SKM-1 (cell line): ENCODE measurements at regions not wholly inside any gene's neighbourhood (a gene's known extent, or its start where the extent isn't known, plus 50 kb on each side); places are given as distances from the start of the nearest gene placed in this dataset.

ENCODE experiments used
- DNase-seq: peaks from one replicate; lab custom pipeline; 2025; ENCODE audit not compliant: unreplicated experiment; lab: John Stamatoyannopoulos, UW

- DNase-seq: no peak
These were observed 86.3 kb downstream of the KCNRG start for GRCh38 chr13:50101590-50101989.

- no peak for DNase-seq
These were observed 89.2 kb downstream of the KCNRG start for GRCh38 chr13:50104493-50104892.

DNA sequence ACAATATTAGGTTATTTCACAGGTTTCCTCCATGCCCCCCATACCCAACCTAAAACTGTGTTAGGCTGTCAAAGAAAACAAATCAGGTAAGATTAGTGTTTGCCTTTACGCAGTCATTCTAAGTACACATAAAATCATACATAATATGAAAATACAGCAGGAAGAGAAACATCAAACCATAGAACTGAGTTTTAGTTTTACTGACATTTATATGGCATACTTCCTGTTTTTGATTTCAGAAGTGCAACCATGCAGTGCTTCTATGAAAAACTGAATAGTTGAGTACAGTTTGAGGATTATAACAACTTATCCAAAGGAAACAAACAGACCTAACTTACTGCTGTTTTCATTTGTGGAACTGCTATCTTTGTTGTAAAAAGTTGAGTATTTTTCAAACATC is 91.3 kb downstream of the KCNRG start:
- no peak for DNase-seq

DNA sequence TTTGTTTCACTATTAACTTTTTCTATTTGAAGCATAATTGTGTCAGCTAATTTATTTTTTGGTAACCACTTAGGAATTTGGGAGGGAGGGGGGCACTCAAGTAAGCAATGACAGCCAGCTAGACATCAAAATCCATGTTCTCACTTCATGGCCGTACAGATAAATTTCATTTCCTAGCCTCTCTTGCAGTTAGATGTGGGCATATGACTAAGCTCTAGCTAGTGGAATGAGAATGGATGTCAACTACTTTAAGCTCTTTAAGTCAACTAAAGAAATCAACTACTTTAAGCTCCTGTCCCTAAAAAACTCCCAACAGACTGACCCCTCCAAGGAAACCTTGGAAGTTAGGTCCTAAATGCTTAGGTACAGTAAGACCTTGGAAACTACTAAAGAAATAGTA is 92.0 kb downstream of the KCNRG start:
- DNase-seq: no peak

GRCh38 chr13:50114961-50115360 is 99.7 kb downstream of the KCNRG start:
- no peak for DNase-seq

GRCh38 chr13:50115695-50116094 is 100.5 kb downstream of the KCNRG start:
- DNase-seq: no peak

DNA sequence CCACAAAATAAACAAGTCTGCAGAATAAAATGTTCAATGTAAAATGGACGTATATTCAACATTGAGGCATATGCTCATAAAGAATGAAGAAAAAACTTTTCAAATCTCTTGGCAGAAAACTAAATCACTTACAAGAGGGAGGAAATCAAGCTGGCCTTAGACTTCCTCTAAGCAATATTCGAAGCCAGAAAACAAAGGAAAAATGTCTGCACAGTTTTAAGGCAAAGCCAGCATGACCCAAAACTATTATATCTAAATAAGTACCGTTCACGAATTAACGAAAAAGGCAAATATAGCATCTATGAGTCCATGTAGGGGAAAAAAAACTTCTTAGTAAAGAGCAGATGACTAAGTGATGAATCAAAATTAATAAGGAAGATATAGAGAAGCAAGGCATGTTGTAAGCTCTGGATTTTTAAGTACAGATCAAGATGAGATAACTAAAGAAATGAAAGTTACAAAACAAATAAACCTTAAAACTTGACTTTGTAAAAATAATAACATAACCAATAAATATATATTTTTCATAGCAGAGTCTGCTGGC is 101.3 kb downstream of the KCNRG start:
- no peak for DNase-seq

- DNase-seq: no peak
These were observed 104.3 kb downstream of the KCNRG start for GRCh38 chr13:50119591-50119990.

DNA sequence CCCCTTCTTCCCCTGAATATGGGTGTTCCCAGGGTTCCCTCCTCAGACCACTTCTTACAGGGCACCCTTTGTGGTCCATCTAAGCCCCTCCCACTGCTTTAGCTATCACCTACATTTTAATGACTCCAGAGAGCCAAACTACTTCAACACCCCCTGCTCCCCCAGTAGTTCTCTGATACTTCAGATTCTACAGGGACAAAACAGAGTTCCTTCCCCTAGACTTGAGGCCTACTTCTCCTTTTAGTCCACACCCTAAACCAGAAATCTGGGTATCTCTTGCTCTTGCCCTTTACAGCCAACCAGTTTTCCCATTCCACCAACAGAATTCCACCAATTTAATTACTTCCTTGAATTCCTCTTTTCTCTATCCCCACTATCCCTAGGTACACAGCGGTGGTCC is 107.2 kb downstream of the KCNRG start:
- DNase-seq: peak; percentile 47

GRCh38 chr13:50123002-50123401 is 107.8 kb downstream of the KCNRG start:
- DNase-seq: no peak

DNA sequence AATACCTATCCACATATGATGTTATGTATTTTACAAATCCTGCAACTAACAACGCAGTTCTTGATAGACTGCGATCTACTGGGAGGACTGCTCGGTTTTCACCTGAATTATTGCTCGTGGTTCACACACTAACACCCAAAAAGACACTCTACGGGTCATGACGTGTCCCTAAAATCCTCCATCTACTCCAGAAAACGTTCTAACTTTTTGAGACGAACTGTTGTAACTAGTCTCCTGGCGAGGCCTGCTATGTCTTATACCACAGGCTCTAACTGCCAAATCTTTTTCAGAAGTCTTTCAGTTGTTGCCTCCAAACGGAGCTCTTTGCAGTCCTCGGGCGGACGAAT is 108.2 kb downstream of the KCNRG start:
- DNase-seq: no peak

DNA sequence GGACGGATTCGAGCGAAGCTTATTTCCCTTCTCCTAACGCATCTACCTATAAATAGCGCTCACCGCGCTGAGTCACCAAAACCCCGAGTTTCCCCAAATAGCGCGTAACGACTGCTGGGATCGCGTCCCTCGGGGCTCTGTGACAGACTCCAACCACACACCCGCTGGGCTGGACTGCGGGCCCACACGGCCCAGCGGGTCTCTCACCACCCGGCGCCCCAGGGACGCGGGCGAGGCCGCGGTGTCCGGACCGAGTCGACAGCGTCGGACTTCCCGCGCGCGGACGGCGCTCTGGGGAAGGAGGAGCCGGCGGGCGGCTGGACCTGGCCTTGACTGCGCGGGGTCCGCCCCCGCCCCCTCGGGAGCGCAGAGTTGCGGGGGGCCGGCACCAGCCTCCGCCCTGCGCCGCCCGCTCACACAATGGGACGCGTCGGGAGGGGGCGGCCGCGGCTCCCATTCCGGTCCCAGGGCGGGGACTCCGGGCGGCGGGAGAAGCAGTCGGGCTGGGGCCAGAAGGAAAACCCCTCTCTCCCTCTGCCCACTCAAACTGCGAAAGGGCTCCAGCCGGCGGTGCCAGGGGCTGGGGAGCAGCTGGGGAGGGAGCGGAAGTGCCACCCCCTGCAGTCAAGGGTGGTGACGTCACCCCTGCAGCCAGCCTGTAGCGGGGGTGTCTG is 108.8 kb downstream of the KCNRG start:
- peak; percentile 42 for DNase-seq

DNA sequence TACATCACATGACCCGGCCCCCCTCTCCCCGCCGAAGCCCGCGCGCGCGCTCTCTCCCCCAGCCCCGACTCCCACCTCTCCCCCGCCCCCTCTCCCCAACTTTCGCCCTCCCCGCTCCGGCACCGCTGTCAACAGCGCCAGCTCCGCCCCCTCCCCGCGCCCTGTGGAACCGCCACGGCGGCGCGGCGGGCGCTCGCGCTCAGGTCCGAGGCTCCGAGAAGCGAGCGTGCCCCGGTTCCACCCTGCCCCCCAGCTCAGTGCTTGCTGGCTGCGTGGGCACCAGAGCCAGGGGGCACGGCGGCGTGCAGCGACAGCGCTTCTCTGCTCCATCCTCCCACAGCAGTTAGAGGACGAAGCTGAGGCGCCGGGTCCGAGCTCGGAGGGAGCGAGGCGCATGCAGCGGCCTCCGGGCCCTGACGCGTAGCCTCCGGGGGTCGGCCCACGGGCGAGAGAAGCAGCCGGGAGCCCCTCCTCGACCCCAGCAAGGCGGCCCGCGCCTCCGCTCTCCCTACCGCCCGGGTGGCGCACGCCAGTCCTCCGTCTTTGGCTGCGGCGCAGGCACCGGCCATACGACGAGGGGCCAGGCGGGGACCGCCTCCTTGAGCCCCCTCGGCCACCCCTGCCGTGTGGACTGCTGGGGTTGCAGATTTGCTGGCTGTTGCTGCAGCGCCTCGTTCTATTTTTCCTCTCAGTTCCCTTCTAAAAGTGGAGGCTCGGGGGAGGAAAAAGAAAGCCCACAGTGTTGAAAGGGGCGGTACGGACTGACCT is 109.5 kb downstream of the KCNRG start:
- peak; percentile 86 for DNase-seq

- no peak for DNase-seq
These were observed 110.0 kb downstream of the KCNRG start for GRCh38 chr13:50125304-50125553.

DNA sequence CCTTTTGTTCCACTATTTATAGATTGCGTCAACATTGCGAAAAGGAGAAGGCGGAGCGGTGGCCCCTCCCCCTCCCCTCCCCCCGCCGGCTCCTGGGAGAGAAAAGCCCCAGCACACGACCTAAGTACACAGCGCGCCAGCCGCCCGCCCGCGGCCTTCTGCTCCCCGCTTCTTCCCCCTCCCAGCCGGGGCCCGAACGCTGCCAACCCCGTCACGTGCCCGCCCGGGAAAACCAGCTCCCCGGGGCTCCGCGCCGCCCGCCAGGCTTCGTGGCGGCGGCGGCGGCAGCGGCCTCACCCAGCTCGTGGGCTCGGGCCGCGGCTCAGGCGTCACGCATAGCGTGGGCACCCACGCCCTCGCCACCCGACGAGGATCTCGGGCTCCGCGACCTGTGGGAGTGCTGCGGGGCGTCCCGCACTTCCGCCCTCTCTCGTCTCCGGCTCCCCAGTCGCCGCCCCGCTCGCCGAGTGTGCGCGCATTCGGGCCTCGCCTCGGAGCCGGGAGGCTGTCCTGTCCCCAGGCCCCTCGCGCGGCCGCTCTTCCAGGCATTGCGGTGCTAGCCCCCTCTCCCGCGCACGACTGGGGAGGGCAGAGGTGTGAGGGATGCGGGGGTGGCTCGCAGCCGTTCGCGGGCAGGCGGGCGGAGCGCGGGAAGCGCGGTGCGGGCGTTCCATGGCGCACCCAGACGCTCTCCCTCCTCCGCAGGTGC is 110.5 kb downstream of the KCNRG start:
- DNase-seq: peak; percentile 94

DNA sequence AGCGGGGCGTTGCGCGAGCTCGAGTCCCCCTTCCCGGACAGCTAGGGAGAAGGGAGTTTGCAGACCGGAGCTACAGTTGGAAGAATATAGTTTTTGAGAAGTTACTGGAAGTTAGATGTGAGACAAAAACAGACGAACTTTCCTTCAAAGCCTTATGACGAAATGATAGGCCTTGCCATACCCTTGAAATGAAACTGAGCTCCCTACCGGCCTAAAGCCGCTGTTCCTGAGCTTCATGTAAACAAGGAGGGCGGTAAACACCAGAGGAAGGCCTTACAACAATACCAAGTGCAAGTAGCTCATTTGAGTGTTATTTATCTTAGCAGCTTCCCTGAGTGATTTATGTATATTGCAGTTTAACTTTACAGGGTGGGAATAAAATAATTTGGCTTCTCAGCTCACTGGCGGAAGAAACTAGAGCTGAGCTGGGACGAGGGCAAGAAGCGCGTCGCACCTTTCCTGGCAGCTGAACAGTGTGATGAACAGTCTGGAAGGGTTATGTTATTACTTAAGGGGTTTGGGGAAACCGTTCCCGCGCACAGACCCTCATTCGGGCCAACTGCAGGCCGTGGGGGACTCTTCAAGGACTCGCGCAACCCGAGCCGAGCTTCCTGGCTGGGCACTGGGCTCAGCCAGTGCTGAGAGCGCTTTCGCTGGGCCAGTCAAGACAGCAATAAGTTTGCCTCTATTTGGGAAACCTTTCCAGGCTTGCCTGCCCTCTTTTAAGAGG is 111.2 kb downstream of the KCNRG start:
- no peak for DNase-seq

DNA sequence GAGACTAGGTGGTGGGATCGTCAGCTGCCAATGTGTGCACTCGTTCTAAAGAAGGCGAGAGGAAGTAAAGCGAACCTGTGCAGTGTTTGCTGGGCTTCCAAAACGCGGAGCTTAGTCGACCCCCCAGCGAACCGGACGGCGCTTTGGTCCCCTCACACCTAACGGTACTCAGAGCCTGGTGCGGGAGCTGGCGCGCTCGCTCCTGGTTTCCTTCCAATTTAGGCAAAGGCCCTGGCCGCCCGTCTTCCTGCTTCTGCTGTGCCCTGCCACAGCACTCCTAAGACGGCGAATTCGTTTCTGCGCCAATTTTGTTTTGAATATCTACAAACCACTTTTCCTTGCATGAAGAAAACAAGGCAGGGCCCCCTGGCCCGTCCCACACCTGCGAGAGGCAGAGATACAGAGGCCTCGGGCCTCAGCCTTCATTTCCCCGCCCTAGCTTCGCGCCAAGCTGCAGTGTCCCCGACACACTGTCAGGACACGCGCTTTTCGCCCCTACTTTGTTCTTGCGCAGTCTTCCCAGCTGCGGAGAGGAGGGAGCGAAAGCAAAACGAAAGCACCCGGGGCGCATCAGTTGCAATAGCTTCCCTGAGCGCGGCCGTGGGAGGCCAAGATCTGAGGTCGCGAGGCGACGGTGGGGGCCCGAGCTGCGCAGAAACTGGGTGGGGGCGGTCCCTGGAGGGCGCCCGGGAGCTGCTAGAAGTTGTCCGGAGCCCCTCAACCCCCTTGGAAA is 111.9 kb downstream of the KCNRG start:
- DNase-seq: no peak

DNA sequence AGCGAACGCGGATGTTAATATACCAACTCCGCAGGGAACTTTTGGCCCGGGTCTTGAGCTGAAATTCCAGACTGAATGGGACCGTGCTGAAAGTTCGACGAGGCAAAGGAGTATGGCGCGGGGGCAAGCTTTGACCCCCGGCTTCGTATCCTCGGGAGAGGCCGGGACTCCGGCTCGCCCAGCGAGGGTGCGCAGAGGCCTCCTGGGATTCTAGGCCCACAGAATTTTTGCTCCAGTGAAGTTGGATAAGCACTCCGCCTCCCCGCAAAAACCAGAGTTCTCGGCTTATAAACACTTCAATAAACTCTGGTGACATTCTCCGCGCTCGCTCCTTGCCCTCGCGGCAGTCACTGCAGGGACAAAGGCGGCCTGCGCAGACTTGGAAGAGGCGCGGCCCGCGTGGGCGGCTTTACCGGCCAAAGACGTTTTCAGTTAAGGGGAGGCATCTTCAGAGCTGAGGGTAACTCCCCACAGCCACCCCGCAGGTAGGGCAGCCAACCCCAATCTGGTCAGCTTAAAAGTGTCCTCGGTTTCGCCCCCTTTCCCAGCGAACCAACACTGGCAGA is 112.6 kb downstream of the KCNRG start:
- no peak for DNase-seq

DNA sequence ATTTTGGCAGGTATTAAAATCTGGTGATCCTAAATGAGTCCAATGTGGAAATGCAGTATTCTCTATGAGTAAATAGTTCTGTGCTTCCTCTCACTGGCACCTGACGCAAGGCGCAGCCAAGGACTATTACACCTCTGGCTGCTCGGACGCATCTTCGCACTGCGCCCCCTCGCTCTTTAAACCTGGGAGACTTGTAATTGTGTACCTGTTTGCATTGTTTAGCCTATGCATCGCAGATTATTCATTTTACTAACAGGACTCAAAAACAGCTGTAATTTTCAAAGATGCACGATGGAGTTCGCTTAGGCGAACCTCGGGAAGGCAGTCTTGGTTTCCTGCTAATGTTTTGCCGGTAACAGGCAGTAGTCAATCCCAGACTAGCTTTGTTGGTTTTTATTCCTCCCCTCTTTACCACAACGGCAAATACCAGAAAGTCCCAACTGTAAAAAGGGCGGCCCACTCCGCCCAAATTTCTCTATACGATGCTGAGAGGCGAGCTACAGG is 113.2 kb downstream of the KCNRG start:
- no peak for DNase-seq

DNA sequence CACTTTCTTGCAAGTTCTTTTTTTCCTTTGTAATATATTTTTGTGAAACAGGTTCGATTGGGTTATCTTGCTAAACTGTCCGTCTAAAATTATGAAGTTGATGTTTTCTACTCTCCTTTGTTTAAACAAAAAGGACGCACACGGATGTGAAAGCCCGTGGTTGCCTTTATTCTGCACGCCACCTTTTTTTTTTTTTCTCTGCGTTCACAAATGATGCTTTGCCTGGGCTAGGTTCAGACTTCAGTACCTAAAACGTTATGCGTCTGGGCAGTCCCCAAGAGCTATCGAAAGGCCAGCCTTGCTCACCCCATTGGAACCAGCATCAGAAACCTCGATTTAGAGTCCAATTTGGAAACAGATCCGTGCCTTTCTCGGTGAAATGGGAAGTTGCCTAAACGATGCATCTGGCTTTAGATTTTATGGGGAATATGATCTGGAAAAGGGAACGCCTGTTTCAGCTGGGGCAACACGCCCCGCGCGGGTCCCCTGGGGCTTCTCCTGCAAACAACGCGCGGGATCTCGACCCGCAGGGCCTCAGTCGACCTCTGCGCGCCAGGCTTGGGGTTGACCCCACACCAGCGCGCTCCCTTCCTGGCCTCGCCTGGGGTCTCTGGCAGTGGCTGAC is 113.9 kb downstream of the KCNRG start:
- no peak for DNase-seq
